HCT116 (cell line): ENCODE measurements at regions not wholly inside any gene's neighbourhood (a gene's known extent, or its start where the extent isn't known, plus 50 kb on each side); places are given as distances from the start of the nearest gene placed in this dataset.

Source experiments
- ATAC-seq: fragments of 200-7000 bp; cut with Tn5 transposase; 2 replicates; pipeline ENCODE4 v1.9.1; 2020; ENCODE audit warnings: mild to moderate bottlenecking, moderate library complexity
- BruUV-seq: library from RNA; stranded (reverse); fragments of 400-500 nt; replicated peaks from 2 replicates; lab custom pipeline; 2021; lab: Mats Ljungman, UMichigan
- CTCF ChIA-PET: fragments of 300-600 bp; sonication (Branson Sonifier 250); formaldehyde crosslinking; loops from one replicate; lab custom pipeline; 2021; ENCODE audit warnings: antibody characterized with exemption; lab: Charles Lee
- POLR2A ChIA-PET: fragments of 300-600, 350-600 bp; sonication (Branson Sonifier 250); formaldehyde crosslinking; loops from one replicate; lab custom pipeline; 2021; ENCODE audit warnings: antibody characterized with exemption; lab: Charles Lee
- RAD21 ChIA-PET, 2 experiments: fragments of 300-600 bp; sonication (Branson Sonifier 250); formaldehyde crosslinking; loops; one replicate each; lab custom pipeline; 2023; ENCODE audit warnings: low total read pairs in 2 of 2; ENCODE audit not compliant: uncharacterized antibody in 2 of 2, unreplicated experiment in 2 of 2, low non-redundant PET in 1 of 2; lab: Charles Lee
- DNase-seq: peaks from one replicate; pipeline ENCODE4 v3.0.0-alpha.2; 2010; ENCODE audit warnings: low read depth, low spot score
- H2AFZ ChIP-seq: fragments of 200-600 bp; shearing (Covaris generic), sonication (generic); 2 replicates; pipeline ENCODE4 v1.6.1; 2017; ENCODE audit warnings: low read depth, mixed run types, mixed read lengths, antibody characterized with exemption, low read length; ENCODE audit not compliant: poor library complexity, severe bottlenecking
- H3K27ac ChIP-seq: 2 replicates; pipeline ENCODE4 v1.5.1; 2012; ENCODE audit warnings: low read depth, low read length
- H3K27me3 ChIP-seq: fragments of 200-600 bp; sonication (generic); 2 replicates; pipeline ENCODE4 v1.6.1; 2016; ENCODE audit warnings: mixed run types, low read length, mixed read lengths; ENCODE audit not compliant: insufficient read depth
- H3K36me3 ChIP-seq, 2 experiments: fragments of 200-500 bp in 1 of 2; fragments of 200-600 bp in 1 of 2; sonication (Bioruptor generic) in 1 of 2; sonication (generic) in 1 of 2; 2 replicates each; pipeline versions ENCODE4 v1.5.1 to v1.6.1; 2014 to 2016; ENCODE audit warnings: low read length in 2 of 2, inconsistent platforms in 1 of 2, mixed read lengths in 1 of 2, mixed run types in 1 of 2; ENCODE audit not compliant: insufficient read depth in 2 of 2, control insufficient read depth in 1 of 2
- H3K4me1 ChIP-seq, 2 experiments: fragments of 200-600 bp in 1 of 2; sonication (generic) in 1 of 2; 2 replicates each; pipeline versions ENCODE4 v1.5.1 to v1.6.1; 2012 to 2017; ENCODE audit warnings: low read length in 2 of 2, inconsistent platforms in 1 of 2, mild to moderate bottlenecking in 1 of 2, mixed read lengths in 1 of 2, mixed run types in 1 of 2, moderate library complexity in 1 of 2; ENCODE audit not compliant: insufficient read depth in 2 of 2, control insufficient read depth in 1 of 2
- H3K4me2 ChIP-seq: fragments of 200-600 bp; sonication (generic); 2 replicates; pipeline ENCODE4 v1.6.1; 2017; ENCODE audit warnings: mixed run types, low read length, mixed read lengths
- H3K4me3 ChIP-seq, 2 experiments: fragments of 200-600 bp in 1 of 2; sonication (generic) in 1 of 2; replicated peaks in 1 of 2; 2 replicates each; pipeline ENCODE4 v1.5.1; 2011 to 2016; ENCODE audit warnings: low read length in 2 of 2, control low read depth in 1 of 2, low read depth in 1 of 2, mild to moderate bottlenecking in 1 of 2, mixed read lengths in 1 of 2, mixed run types in 1 of 2
- H3K79me2 ChIP-seq: fragments of 200-600 bp; sonication (generic); 2 replicates; pipeline ENCODE4 v1.6.1; 2017; ENCODE audit warnings: mild to moderate bottlenecking, mixed run types, low read length, moderate library complexity, mixed read lengths; ENCODE audit not compliant: insufficient read depth
- H3K9ac ChIP-seq: fragments of 200-600 bp; sonication (generic); 2 replicates; pipeline ENCODE4 v1.6.1; 2016; ENCODE audit warnings: low read length, mixed read lengths
- H3K9me2 ChIP-seq: fragments of 200-600 bp; sonication (generic), shearing (Covaris generic); 2 replicates; pipeline ENCODE4 v1.6.1; 2017; ENCODE audit warnings: mixed run types, mild to moderate bottlenecking, moderate library complexity; ENCODE audit not compliant: insufficient read depth
- H3K9me3 ChIP-seq, 2 experiments: fragments of 200-500 bp in 1 of 2; fragments of 200-600 bp in 1 of 2; sonication (Bioruptor generic) in 1 of 2; sonication (generic) in 1 of 2; 2 replicates each; pipeline ENCODE4 v1.6.1; 2014 to 2017; ENCODE audit warnings: low read length in 2 of 2, mixed read lengths in 2 of 2, inconsistent platforms in 1 of 2, low read depth in 1 of 2, mild to moderate bottlenecking in 1 of 2, mixed run types in 1 of 2, moderate library complexity in 1 of 2; ENCODE audit not compliant: control insufficient read depth in 1 of 2, insufficient read depth in 1 of 2
- H4K20me1 ChIP-seq: fragments of 200-600 bp; sonication (generic), shearing (Covaris generic); 2 replicates; pipeline ENCODE4 v1.6.1; 2017; ENCODE audit warnings: mixed run types, mild to moderate bottlenecking, moderate library complexity; ENCODE audit not compliant: insufficient read depth
- ATF3 ChIP-seq: IDR thresholded peaks from 2 replicates; pipeline ENCODE4 v1.6.1; 2012
- CEBPB ChIP-seq: IDR thresholded peaks from 2 replicates; pipeline ENCODE4 v1.6.1; 2012; ENCODE audit warnings: low read depth
- CTCF ChIP-seq, 3 experiments: fragments of 200-600 bp in 1 of 3; sonication (generic) in 1 of 3; IDR thresholded peaks in 2 of 3; conservative IDR thresholded peaks in 1 of 3; 2 replicates each; pipeline ENCODE4 v1.5.1; 2012 to 2017; ENCODE audit warnings: low read depth in 2 of 3, low read length in 2 of 3, antibody characterized with exemption in 1 of 3, borderline replicate concordance in 1 of 3, control low read depth in 1 of 3, mild to moderate bottlenecking in 1 of 3, mixed read lengths in 1 of 3, mixed run types in 1 of 3, moderate library complexity in 1 of 3; ENCODE audit not compliant: insufficient read depth in 1 of 3
- EGR1 ChIP-seq: IDR thresholded peaks from 2 replicates; pipeline ENCODE4 v1.6.1; 2012; ENCODE audit warnings: low read depth
- ELF1 ChIP-seq: IDR thresholded peaks from 2 replicates; pipeline ENCODE4 v1.6.1; 2012; ENCODE audit warnings: low read depth, borderline replicate concordance
- EZH2phosphoT487 ChIP-seq: fragments of 200-600 bp; IDR thresholded peaks from 2 replicates; pipeline ENCODE4 v1.6.1; 2018; ENCODE audit warnings: antibody characterized with exemption, borderline replicate concordance
- JUND ChIP-seq: IDR thresholded peaks from 2 replicates; pipeline ENCODE4 v1.6.1; 2012
- POLR2A ChIP-seq: IDR thresholded peaks from 2 replicates; pipeline ENCODE4 v1.7.0; 2011; ENCODE audit warnings: borderline replicate concordance; ENCODE audit not compliant: insufficient read depth, insufficient read length; ENCODE audit errors: extremely low read depth
- SP1 ChIP-seq: IDR thresholded peaks from 2 replicates; pipeline ENCODE4 v1.6.1; 2012; ENCODE audit warnings: low read depth
- TCF7L2 ChIP-seq: IDR thresholded peaks from 2 replicates; pipeline ENCODE4 v1.7.0; 2011; ENCODE audit warnings: borderline replicate concordance, inconsistent platforms; ENCODE audit not compliant: insufficient read depth, insufficient read length; ENCODE audit errors: extremely low read depth
- YY1 ChIP-seq: IDR thresholded peaks from 2 replicates; pipeline ENCODE4 v1.6.1; 2011; ENCODE audit warnings: low read length, low read depth, moderate library complexity, mild to moderate bottlenecking; ENCODE audit not compliant: insufficient replicate concordance; ENCODE audit errors: extremely low read depth
- intact Hi-C: fragments of 100-400 bp; cut with micrococcal nuclease; formaldehyde crosslinking; loops from 2 replicates; pipeline ENCODE4 v1.10.0; 2022

- TF ChIP-seq EGR1 (no peak), POLR2A (no peak), TCF7L2 (no peak), ATF3 (no peak), ELF1 (no peak), YY1 (no peak), SP1 (no peak), JUND (no peak), CEBPB (no peak), EZH2phosphoT487 (no peak), CTCF (IDR thresholded peaks at IDR 0.05 in 2 of 3, conservative IDR thresholded peaks at IDR 0.05 in 1 of 3; ENCODE audit: borderline replicate concordance in 1 of 3, insufficient read depth in 1 of 3, low read depth in 2 of 3, low read length in 2 of 3) (no peak)
Observed at GRCh38 chr7:67805921-67806471, 809.4 kb downstream of the TYW1 start (continued).

GRCh38 chr7:67807826-67808225 lies 811.2 kb downstream of the TYW1 start:
- ChIA-PET POLR2A (no interaction called here), CTCF (no interaction called here), RAD21 (no interaction called here)
- H3K9me3 ChIP-seq = no peaks in the 10 kb centered on the region; a peak in 2 of 4 replicates
- H3K4me2 ChIP-seq = no peak overlapping the region
- H3K27me3 ChIP-seq = no peaks in the 10 kb centered on the region
- H4K20me1 ChIP-seq = no peaks in the 10 kb centered on the region
- intact Hi-C loops = no loop called here
- H3K4me3 ChIP-seq = no peak overlapping the region
- no peak overlapping the region for H2AFZ ChIP-seq
- no peak for TF ChIP-seq CEBPB
- BruUV-seq = no TSS peak
- no peaks in the 10 kb centered on the region for H3K36me3 ChIP-seq
- no peak for DNase-seq
- H3K27ac ChIP-seq = no peak overlapping the region
- no peak for ATAC-seq
- H3K79me2 ChIP-seq = no peaks in the 10 kb centered on the region
- H3K4me1 ChIP-seq = no peaks in the 10 kb centered on the region
- H3K9ac ChIP-seq = no peak overlapping the region
- no peaks in the 10 kb centered on the region for H3K9me2 ChIP-seq
